Lower lobe of right lung (tissue), 2 donors: ENCODE measurements at regions not wholly inside any gene's neighbourhood (a gene's known extent, or its start where the extent isn't known, plus 50 kb on each side); places are given as distances from the start of the nearest gene placed in this dataset.

Source experiments
- ATAC-seq, 2 donors: fragments of 200-7000 bp; cut with Tn5 transposase; one replicate each; pipeline ENCODE4 v1.9.1; 2020 to 2022; ENCODE audit warnings: mild to moderate bottlenecking in 2 of 2, moderate library complexity in 2 of 2
- DNase-seq: peaks from one replicate; pipeline ENCODE4 v3.0.0-alpha.2; 2020
- H3K27ac ChIP-seq: fragments of 200-600 bp; one replicate; pipeline ENCODE4 v1.8.0; 2022
- H3K27me3 ChIP-seq: fragments of 200-600 bp; one replicate; pipeline ENCODE4 v1.8.0; 2022; ENCODE audit warnings: low read depth
- H3K36me3 ChIP-seq: fragments of 200-600 bp; one replicate; pipeline ENCODE4 v1.8.0; 2022; ENCODE audit warnings: mild to moderate bottlenecking
- H3K4me1 ChIP-seq: fragments of 200-600 bp; one replicate; pipeline ENCODE4 v1.8.0; 2022
- H3K4me3 ChIP-seq: fragments of 200-600 bp; one replicate; pipeline ENCODE4 v1.8.0; 2022; ENCODE audit warnings: mild to moderate bottlenecking
- H3K9me3 ChIP-seq: fragments of 200-600 bp; one replicate; pipeline ENCODE4 v1.8.0; 2022
- intact Hi-C: fragments of 100-400 bp; cut with DNase I; formaldehyde crosslinking; loops from one replicate; pipeline ENCODE4 v1.11.0; 2022
- TF ChIP-seq, protein P1 (sequence below): fragments of 200-600 bp; IDR thresholded peaks from one replicate; pipeline ENCODE4 v1.8.0; 2022; ENCODE audit warnings: antibody characterized with exemption, mild to moderate bottlenecking
- donor health status: DM: no; HTN: yes; CAD: no; lungs with severe emphysema.

GRCh38 chr22:44393066-44393465 lies 80.3 kb upstream of the SHISAL1 start:
- H3K36me3 ChIP-seq: no peaks in the 10 kb centered on the region
- no peaks in the 10 kb centered on the region for H3K9me3 ChIP-seq
- H3K4me3 ChIP-seq: no peak overlapping the region
- no peak overlapping the region for H3K27ac ChIP-seq
- TF ChIP-seq, protein P1, sequence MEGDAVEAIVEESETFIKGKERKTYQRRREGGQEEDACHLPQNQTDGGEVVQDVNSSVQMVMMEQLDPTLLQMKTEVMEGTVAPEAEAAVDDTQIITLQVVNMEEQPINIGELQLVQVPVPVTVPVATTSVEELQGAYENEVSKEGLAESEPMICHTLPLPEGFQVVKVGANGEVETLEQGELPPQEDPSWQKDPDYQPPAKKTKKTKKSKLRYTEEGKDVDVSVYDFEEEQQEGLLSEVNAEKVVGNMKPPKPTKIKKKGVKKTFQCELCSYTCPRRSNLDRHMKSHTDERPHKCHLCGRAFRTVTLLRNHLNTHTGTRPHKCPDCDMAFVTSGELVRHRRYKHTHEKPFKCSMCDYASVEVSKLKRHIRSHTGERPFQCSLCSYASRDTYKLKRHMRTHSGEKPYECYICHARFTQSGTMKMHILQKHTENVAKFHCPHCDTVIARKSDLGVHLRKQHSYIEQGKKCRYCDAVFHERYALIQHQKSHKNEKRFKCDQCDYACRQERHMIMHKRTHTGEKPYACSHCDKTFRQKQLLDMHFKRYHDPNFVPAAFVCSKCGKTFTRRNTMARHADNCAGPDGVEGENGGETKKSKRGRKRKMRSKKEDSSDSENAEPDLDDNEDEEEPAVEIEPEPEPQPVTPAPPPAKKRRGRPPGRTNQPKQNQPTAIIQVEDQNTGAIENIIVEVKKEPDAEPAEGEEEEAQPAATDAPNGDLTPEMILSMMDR: no peak
- no peak for ATAC-seq
- intact Hi-C loops: no loop called here
- no peaks in the 10 kb centered on the region for H3K4me1 ChIP-seq
- no peak for DNase-seq
- peaks cover 12% of the 10 kb centered on the region for H3K27me3 ChIP-seq

GRCh38 chr22:44392446-44392921 lies 79.7 kb upstream of the SHISAL1 start:
- intact Hi-C loops: no loop called here
- H3K36me3 ChIP-seq: no peaks in the 10 kb centered on the region
- no peaks in the 10 kb centered on the region for H3K4me1 ChIP-seq
- H3K4me3 ChIP-seq: no peak overlapping the region
- H3K27ac ChIP-seq: no peak overlapping the region
- DNase-seq (peak; percentile 29), ATAC-seq (no peak)
- no peaks in the 10 kb centered on the region for H3K9me3 ChIP-seq
- H3K27me3 ChIP-seq: peaks cover 12% of the 10 kb centered on the region
- TF ChIP-seq, protein P1: no peak

GRCh38 chr22:44391481-44392445 lies 79.0 kb upstream of the SHISAL1 start:
- peaks cover 12% of the 10 kb centered on the region for H3K27me3 ChIP-seq

DNA sequence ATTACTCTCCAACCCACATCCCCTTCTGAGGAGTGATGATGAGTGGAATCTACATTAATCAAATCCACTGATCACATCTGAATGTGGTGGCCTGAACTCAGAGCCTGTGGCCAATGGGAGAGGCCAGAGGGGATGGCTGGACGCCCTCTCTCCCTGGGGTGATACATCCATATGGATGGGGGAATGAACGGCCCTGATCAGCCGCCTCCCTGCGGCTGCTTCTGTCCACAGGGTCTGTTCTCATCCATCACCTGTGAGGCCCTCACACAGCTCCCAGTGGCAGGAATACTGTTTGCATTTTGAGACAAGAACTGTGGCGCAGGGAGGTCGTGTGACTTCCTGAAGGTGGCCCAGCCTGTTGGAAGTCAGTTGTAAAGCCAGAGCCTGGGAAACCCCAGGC lies 78.3 kb upstream of the SHISAL1 start:
- Histone ChIP-seq H3K4me3 (no peak overlapping the region), H3K4me1 (no peaks in the 10 kb centered on the region), H3K9me3 (no peaks in the 10 kb centered on the region), H3K27me3 (peaks cover 12% of the 10 kb centered on the region), H3K27ac (no peak overlapping the region), H3K36me3 (no peaks in the 10 kb centered on the region)
- intact Hi-C loops: no loop called here
- DNase-seq: no peak
- TF ChIP-seq, protein P1: no peak
- ATAC-seq: no peak

More at GRCh38 chr22:44391481-44392445, 79.0 kb upstream of the SHISAL1 start:
- no peaks in the 10 kb centered on the region for H3K4me1 ChIP-seq
- DNase-seq (no peak), ATAC-seq (no peak)
- TF ChIP-seq, protein P1: no peak
- no peaks in the 10 kb centered on the region for H3K9me3 ChIP-seq
- intact Hi-C loops: no loop called here
- H3K36me3 ChIP-seq: no peaks in the 10 kb centered on the region
- H3K4me3 ChIP-seq: no peak overlapping the region
- H3K27ac ChIP-seq: no peak overlapping the region

- intact Hi-C loops: no loop called here
- peak; percentile 20 for DNase-seq
- TF ChIP-seq, protein P1: no peak
Observed at GRCh38 chr22:44390613-44390970, 77.8 kb upstream of the SHISAL1 start.

More at GRCh38 chr22:44390613-44390970, 77.8 kb upstream of the SHISAL1 start:
- Histone ChIP-seq H3K4me3 (no peak overlapping the region), H3K36me3 (no peaks in the 10 kb centered on the region), H3K27ac (no peak overlapping the region), H3K27me3 (peaks cover 12% of the 10 kb centered on the region), H3K9me3 (no peaks in the 10 kb centered on the region), H3K4me1 (no peaks in the 10 kb centered on the region)
- ATAC-seq: no peak
